Thyroid gland (tissue), 4 donors: ENCODE measurements at regions not wholly inside any gene's neighbourhood (a gene's known extent, or its start where the extent isn't known, plus 50 kb on each side); places are given as distances from the start of the nearest gene placed in this dataset.

ENCODE experiments used
- POLR2A ChIP-seq, 2 donors: fragments of 450-650 bp; IDR thresholded peaks; one replicate each; pipeline ENCODE4 v1.6.1; 2017; ENCODE audit warnings: antibody characterized with exemption in 2 of 2, mild to moderate bottlenecking in 2 of 2, moderate library complexity in 1 of 2
- TF ChIP-seq, protein P1 (sequence below), 6 experiments: fragments of 200-600 bp in 3 of 6; fragments of 450-650 bp in 3 of 6; sonication (generic) in 3 of 6; IDR thresholded peaks; one replicate each; pipeline ENCODE4 v1.5.1; 2016 to 2019; ENCODE audit warnings: antibody characterized with exemption in 6 of 6, mild to moderate bottlenecking in 2 of 6, inconsistent platforms in 1 of 6, moderate library complexity in 1 of 6

DNA sequence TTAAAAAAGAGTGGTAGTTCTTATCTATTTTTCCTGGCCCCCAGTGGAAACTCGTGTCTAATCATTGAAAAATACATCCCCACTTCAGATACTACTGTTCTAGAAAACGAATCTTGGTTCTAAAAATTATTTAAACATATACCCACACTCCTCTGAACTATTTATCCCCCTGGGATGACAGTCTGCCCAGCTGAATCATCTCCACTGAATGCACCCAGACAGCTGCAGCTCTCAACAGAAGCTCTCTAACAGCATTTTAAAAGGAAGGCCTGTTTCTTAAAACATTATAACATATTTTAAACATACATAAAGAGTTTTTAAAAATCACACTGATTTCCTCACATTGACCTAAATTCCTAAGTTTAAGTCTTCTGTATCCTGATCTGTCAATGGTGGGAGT is 544.6 kb upstream of the PHF14 start:
- TF ChIP-seq, protein P1, sequence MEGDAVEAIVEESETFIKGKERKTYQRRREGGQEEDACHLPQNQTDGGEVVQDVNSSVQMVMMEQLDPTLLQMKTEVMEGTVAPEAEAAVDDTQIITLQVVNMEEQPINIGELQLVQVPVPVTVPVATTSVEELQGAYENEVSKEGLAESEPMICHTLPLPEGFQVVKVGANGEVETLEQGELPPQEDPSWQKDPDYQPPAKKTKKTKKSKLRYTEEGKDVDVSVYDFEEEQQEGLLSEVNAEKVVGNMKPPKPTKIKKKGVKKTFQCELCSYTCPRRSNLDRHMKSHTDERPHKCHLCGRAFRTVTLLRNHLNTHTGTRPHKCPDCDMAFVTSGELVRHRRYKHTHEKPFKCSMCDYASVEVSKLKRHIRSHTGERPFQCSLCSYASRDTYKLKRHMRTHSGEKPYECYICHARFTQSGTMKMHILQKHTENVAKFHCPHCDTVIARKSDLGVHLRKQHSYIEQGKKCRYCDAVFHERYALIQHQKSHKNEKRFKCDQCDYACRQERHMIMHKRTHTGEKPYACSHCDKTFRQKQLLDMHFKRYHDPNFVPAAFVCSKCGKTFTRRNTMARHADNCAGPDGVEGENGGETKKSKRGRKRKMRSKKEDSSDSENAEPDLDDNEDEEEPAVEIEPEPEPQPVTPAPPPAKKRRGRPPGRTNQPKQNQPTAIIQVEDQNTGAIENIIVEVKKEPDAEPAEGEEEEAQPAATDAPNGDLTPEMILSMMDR (IDR thresholded peaks at IDR 0.05), result no peak
- no peak for TF ChIP-seq POLR2A (IDR thresholded peaks at IDR 0.05)
